Activated CD4-positive, CD25-positive, alpha-beta regulatory T cell (primary cell): ENCODE measurements at regions not wholly inside any gene's neighbourhood (a gene's known extent, or its start where the extent isn't known, plus 50 kb on each side); places are given as distances from the start of the nearest gene placed in this dataset.
"Not testable (repeated sequence)": the region's sequence is repeated elsewhere in the genome, so short reads cannot be mapped to it uniquely, and the experiment has no call there.

Source experiments
- DNase-seq, 4 experiments: peaks; one replicate each; lab custom pipeline; 2025; lab: John Stamatoyannopoulos, UW

DNA sequence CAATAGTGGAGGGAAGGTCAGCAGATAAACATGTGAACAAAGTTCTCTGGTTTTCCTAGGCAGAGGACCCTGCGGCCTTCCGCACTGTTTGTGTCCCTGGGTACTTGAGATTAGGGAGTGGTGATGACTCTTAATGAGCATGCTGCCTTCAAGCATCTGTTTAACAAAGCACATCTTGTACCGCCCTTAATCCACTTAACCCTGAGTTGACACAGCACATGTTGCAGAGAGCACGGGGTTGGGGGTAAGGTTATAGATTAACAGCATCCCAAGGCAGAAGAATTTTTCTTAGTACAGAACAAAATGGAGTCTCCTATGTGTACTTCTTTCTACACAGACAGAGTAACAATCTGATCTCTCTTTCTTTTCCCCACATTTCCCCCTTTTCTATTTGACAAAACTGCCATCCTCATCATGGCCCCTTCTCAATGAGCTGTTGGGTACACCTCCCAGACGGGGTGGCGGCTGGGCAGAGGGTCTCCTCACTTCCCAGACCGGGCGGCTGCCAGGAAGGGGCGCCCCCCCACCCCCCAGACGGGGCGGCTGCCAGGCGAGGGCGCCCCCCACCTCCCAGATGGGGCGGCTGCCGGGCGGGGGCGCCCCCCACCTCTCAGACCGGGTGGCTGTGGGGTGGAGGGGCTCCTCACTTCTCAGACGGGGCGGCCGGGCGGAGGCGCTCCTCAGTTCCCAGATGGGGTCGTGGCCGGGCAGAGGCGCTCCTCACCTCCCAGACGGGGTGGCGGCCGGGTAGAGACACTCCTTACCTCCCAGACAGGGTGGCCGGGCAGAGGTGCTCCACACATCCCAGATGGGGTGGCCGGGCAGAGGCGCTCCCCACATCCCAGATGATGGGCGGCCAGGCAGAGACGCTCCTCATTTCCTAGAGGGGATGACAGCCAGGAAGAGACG lies 361.6 kb upstream of the SGO1 start:
- not testable (repeated sequence) for DNase-seq

DNA sequence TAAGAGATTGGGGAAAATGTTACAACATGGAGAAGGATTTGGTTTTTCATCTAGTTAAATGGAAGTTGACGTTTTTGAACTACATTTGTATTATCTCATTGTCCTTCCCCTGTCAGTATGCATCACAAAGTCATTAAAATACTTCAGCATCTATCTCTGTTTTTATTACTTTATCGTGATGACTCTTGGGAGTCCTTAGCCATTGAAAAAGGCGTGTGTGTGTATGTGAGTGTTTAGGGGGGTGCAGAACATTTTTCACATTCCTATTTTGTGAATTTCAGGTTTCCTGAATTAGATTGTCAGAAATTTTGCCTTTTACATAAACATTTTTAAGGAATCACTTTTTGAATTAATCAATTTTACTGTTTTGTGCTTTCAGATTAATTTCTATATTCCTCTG lies 360.6 kb upstream of the SGO1 start:
- no peak for DNase-seq

DNA sequence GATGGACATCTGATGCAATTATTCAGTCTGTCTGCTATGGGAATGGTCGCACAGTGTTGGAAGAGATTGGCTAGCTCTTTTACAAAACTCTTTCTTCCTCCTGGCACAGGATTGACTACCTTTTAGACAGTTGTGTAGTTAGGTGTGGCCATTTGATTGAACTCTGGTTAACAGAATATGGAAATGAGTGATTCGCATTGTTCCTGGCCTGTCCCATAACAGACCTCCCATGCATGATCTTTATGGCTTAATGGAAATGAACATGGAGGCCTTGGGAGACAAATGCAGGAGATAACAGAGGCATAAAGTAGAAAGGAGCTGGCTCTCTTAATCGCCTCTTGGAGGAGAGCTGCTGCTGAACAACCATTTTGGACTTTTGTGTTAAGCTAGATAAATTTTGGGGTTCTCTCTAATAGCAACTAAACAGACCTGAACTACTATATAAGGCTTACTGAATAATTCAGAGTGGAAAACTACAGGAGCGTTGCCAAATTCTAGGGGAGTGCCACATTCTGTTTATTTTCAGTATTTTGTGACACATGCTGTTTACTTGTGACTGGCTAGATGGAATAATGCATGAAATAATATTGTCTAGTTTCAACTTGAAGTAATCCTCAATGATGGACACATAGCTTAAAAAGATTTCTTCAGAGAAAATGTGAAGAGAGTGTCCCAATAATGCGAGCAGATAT lies 357.7 kb upstream of the SGO1 start:
- no peak for DNase-seq

DNA sequence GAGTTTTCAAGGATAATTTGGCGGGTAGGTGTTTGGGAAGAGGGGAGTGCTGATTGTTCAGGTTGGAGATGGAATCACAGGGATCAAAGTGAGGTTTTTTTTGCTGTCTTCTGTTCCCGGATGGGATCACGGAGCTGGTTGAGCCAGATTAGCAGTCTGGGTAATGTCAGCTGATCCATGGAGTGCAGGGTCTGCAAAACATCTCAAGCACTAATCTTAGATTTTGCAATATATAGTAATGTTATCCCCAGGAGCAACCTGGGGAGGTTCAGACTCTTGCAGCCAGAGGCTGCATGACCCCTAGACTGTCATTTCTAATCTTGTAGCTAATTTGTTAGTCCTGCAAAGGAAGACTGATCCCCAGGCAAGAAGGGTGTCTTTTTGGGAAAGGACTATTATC lies 354.1 kb upstream of the SGO1 start:
- DNase-seq = no peak

DNA sequence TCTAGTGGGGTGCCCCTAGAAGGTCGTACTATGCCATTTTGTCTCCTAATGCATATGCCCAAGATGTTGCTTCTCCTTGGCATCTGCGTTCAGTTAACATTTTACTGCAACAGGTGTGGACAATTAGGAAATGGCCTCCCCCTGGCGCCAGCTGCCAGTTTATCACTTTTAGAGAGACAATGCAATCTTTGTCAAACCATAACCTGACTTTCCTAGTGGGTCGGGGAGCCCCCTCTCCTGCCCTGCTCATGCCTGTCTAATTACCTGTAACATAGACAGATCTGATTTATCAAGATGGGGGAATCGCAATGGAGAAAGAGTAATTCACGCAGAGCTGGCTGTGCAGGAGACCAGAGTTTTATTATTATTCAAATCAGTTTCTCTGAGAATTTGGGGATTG lies 353.7 kb upstream of the SGO1 start:
- DNase-seq = no peak

DNA sequence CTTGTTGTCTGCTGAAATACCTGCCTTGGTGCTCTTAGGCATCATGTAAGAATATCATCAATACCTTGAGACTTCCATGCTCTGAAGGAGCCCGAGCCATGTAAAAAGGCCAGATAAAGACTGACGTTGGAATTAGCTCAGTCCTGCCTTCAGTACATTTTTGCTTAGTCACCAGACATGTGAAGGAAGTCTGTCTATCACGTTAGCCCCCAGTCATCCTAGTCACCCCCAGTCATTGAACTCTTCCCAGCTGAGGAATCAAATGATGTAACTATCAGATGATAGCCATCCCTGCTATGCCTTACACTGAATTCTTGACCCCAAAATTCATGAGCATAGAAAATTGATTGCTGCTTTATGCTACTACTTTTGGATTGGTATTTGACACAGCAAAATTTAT lies 351.2 kb upstream of the SGO1 start:
- DNase-seq = no peak

DNA sequence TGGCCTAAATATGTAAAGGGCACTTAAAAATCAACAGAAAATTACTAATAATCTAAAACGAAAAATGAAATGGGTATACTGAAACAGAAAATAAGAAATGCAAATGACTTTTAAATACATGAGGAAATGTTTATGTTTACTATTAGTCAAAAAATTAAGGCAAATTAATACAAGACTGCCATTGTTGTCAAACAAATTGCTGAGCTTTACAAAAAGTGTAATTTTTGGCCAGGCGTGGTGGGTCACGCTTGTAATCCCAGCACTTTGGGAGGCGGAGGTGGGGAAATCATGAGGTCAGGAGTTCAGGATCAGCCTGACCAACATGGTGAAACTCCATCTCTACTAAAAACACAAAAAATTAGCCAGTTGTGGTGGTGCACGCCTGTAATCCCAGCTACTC lies 343.9 kb upstream of the SGO1 start:
- no peak for DNase-seq

DNA sequence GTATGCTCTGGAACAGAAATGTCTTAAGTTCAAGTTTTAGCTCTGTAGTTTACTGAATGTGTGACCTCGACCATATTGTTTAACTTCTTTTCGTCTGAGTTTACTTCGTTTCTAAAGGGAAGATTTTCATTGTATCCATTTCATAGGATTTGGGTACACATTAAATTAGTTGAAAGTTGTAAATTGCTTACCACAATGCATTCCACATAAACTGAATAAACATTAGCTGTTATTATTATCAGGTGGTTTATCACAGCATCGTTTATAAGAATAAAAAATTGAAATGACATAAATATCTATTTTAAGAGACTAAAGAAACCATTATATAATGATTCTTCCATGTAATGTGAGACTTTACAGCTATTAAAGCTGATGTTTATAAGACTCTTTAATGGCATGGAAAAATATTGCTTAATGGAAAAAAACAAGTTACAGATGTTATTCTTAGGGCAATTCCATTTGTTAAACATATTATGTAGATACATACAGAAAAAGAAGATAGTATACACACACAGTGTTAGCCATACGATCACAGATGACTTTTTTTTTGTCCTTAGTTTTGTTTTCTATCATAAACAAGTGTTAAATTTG lies 342.3 kb upstream of the SGO1 start:
- no peak for DNase-seq

DNA sequence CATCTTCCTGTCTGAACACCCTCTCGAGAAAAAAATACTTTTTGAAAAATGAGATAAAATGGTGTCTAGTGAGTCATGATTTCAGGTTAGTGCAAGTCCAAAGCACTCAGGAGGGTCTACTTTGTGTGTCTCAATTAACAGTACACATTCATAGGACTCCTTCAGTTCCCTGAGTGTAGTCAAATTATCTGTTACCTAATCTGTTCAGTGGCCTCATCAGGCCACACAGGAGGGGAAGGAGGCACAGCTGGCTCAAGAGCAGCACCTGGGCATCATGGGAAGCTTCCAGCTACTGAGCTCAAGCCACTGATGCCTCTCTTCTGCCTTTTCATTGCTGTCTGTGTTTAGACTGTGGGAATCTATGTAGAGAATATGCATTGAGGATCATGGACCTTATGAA lies 341.4 kb upstream of the SGO1 start:
- no peak for DNase-seq

DNA sequence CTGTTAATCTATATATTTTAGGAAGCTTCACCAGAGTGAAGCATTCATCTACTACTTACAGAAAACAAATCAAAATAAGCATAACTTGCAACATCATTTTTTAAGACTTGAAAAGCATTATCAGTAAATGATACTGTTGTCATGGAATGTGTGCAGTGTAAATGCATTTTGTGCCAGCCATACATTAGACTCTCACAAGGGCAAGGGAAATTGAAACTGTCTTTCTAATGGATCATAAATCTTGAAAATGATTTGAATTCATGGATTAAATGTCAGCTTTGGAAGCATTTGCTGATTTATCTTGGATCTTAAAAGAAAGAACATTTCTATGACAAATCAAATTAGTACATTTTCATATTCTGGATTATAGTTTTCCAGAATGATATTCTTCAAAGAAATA lies 338.3 kb upstream of the SGO1 start:
- DNase-seq = no peak

DNA sequence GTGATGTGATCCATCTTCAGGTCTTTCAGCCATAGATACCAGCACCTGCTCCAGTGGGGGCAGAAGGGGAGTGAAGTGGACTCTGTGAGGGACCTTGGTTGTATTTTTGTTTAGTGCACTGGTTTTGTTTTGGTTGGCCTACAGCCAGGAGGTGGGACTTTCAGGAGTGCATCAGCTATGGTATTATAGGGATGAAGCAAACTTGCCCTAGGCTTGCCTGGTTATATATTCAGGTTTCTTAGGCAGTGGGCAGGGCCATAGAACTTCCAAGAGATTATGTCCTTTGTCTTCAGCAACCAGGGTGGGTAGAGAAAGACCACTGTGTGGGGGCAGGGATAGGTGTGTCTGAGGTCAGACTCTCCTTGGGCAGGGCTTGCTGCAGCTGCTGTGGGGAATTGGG lies 337.3 kb upstream of the SGO1 start:
- DNase-seq = no peak

DNA sequence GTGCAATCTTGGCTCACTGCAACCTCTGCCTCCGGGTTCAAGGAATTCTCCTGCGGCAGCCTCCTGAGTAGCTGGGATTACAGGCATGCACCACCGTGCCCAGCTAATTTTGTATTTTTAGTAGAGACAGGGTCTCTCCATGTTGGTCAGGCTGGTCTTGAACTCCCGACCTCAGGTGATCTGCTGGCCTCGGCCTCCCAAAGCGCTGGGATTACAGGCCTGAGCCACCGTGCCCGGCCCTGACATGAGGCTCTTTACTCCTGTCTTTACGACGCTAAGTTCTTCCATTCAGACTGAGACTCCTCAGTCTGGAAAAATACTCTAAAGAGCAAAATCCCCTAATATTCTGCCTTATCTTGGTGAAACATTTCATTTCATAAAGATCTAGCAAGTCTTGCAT lies 331.3 kb upstream of the SGO1 start:
- DNase-seq = not testable (repeated sequence)

DNA sequence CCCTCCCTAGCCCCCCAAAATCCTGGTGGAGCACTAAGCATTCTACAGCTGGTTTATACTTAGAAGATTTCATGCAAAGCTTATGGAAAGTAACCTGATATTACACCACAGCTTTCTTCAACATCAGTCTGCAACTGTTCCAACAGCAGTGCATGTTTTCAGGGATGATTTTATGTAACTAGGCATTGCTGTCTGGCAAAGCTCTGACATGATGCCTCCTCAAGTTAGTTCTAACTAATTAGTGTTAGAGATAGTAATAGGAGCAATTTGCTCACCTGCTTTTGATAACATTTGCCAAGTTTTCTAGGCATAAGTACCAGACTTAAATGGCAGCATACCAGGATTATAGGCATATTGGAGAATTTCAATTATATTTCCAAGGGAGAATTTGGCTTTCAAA lies 330.3 kb upstream of the SGO1 start:
- DNase-seq = no peak

DNA sequence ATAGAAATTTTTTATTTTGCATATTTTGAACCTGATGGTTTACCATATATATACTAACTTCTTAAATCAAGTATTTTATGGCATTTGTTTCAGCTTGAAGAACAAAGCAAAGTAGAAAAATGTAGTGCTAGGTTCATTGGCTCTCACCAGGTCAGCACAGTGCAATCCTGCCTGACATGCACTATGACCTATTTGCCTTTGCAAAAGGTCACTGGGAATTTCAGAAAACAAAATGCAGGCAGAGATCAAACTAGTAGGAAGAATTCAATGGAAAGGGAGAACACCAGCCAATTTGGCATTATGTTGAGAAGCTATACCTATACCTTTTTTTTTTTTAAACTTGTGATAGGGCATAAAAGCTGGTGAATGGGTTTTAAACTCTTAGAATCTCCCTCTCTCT lies 329.8 kb upstream of the SGO1 start:
- DNase-seq = no peak

DNA sequence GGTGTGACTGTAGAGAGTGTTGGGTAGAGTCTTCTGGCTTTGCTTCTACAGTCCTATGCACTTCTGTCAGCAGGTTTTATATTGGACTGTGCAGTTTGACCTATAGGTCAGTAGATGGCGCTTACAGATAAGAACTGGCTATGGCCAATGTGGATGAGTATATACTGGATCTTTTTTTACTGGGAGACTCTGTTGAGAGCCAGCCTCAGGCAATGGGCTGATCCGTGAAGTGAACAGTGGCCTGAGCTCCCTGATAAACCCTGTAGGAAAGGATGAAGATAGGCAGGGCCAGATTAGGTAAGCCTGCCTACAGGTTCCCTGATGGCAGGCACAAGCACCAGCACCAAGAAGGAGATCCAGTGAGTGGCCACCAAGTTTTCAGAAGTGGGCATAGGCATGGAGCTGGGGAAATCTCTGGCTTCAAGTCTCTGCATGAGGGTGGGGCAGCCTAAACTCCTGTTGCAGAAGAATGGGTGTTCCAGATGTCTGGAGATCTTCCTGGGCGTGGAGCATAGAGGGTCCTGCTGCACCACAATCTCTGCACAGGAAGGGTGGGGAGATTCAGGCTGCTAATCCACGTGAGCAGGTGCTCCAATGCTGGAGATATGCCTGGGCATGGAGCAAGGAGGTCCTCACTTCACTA lies 326.0 kb upstream of the SGO1 start:
- no peak for DNase-seq

DNA sequence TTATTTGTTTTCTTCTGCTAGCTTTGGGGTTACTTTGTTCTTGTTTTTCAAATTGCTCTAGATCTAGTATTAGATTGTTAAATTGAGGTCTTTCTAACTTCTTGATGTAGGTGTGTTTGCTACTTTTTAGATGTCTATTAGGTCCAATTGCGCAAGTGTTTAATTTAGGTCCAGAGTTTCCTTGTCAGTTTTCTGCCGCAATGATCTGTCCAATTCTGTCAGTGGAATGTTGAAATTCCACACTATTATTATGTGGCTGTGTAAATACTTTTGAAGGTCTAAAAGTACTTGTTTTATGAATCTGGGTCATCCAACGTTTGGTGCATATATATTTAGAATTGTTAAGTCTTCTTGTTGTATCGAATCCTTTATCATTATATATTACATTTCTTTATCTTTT lies 324.4 kb upstream of the SGO1 start:
- no peak for DNase-seq

DNA sequence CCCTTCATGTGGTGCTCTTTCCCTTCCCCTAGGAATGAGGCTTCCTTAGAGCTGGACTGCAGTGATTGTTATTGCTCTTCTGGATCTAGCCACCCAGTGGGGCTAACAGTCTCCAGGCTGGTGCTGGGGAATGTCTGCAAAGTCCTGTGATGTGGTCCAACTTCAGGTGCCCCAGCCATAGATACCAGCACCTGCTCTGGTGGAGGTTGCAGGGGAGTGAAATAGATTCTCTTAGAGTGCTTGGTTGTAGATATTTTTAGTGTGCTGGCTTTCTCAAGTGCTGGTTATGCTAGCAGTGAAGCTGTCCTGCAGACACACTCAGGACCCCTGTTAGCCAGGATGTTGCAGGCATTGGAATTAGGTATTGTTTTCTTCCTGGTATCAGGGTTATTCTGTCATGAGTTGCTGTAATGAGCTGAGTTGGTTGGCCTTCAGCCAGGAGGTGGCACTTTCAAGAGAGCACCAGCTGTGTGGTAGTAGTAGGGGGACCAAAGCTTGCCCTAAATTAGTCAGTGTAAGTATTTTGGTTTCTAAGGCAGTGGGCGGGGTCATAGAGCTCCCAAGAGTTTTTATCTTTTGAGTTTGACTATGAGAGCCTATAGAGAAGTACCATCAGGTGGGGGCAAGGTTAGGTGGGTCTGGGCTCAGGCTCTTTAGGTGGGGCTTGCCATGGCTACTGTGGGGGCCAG lies 317.5 kb upstream of the SGO1 start:
- DNase-seq = no peak

DNA sequence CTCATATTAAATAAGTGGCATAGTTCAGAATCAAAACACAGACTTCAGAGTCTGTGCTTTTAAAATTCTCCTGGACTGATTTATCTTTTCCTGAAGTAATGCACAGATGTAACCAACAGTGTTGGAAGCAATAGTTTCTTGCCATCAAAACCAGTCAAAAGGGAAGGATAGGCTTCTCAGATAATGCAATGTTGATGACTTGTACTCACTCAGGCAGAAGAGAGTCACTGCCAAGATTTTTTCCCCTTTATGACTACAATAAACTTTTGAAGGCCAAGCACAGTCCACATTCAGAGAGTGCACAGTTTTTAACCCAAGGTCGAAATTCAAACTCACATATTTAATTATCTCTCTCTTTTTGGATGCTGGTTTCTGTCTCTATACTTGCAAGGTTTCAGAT lies 305.0 kb upstream of the SGO1 start:
- DNase-seq = no peak

DNA sequence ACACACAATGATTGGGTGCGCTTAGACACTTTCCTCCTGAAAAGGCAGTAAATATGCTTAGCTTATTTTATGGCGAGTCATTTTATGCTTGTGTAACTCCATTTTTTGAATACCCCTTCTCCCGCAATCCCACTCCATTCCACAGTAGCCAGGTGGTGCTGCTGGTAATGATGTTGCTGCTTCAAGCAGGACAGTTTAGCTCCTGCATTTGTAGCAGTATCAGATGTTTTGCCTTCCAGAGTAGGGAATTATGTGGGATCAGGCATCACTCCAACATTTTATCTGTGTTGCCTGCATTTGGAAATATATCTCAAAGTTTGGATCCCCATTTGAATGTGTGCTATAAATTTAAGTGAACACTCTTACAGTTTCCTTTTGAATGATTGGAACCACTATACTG lies 302.1 kb upstream of the SGO1 start:
- no peak for DNase-seq

DNA sequence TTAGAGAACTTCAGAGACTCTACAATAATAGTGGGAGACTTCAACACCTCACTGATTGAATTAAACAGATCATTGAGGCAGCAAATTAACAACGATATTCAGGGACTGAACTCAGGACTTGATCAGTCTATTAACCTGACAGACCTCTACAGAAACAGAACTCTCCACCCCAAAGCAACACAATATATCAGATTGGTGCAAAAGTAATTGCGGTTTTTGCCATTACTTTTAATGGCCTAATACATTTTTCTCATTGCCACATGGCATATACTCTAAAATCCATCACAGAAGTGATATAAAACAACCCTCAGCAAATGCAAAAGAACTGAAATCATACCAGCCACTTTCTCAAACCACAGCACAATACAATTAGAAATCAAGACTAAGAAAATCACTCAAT lies 298.1 kb upstream of the SGO1 start:
- DNase-seq = no peak

DNA sequence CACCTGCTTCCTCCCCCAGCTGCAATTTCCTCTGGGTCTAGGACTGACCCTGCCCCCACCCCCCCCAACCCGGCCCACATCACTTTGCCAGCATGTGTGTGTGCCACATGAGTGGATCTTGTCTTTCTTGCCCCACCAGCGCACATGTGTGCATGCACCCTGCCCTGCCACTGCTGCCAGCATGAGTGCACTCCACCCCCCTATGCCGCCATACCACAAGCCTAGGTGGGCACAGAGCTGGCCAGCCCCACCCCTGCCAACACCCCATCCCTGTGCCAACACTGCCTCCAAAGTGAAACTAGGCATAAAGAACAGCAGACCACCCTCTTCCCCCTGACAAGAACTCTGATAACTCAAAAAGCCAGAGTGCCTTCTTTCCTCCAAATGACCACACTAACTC lies 296.3 kb upstream of the SGO1 start:
- DNase-seq = no peak

DNA sequence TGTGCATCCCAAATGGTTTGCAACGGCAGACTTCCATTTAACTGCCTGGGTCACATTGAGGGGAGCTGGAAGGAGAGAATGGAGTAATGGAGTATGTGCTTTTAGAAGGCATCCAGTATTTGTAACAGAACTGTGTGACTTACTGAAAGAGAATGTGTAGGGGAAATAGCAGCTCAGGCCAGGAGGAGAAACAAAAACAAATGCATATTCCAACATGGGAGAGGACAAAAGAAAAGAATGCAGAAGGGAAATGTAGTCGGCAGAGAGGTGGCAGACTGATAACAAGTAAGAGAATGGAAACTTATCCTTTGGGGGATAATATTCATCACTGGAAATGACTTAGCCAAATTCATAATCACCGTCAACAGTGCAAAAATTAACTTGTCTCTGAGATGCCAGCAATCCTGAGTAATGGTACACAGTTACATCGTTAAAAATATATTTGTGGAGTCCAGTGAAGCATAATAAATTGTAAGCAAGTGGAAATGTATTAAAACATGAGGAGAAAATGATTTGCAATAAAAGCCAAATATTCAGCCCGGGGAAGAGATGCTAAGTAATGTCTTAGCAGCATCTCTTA lies 294.9 kb upstream of the SGO1 start:
- no peak for DNase-seq
